ENCODE measurements at regions not wholly inside any gene's neighbourhood (a gene's known extent, or its start where the extent isn't known, plus 50 kb on each side); places are given as distances from the start of the nearest gene placed in this dataset.

DNA sequence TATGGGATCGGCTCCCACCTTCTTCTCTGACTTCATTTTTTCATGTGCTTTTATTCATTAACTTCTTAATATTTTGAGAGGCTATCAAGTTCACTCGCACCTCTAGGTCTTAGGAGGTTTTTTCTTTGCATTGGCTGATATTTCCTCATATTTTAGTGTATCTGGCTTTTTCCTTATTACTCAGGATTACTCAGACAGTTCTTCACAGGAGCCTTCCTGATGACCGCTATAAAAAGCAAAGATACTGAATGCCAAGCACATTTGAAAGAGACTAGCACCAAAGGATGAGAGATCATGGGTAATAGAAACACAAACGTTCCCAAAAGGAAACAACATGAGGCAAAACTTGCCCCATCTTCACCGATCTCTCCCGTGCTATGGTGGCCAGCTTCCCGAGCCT is 409.2 kb upstream of the KLF6 start:
- 88% methylated on average over 7 of the region's 7 CpGs for WGBS
- Histone ChIP-seq H3K36me3 (ENCODE audit: control insufficient read depth in 4 of 4, insufficient read depth in 3 of 4, low read depth in 1 of 4, low read length in 3 of 4) (no peaks in the 10 kb centered on the region), H3K27me3 (ENCODE audit: control insufficient read depth in 4 of 4, insufficient read depth in 4 of 4, low read length in 3 of 4) (peaks cover 0 to 6% (median 0%) of the 10 kb centered on the region in 4 donors), H3K9ac (ENCODE audit: low read depth in 1 of 2, low read length in 2 of 2) (no peak overlapping the region), H3K27ac (ENCODE audit: low read depth in 1 of 2, low read length in 2 of 2) (no peak overlapping the region), H3K4me1 (ENCODE audit: control insufficient read depth in 4 of 4, insufficient read depth in 4 of 4, low read length in 3 of 4) (no peaks in the 10 kb centered on the region), H3K4me3 (ENCODE audit: low read depth in 1 of 3, low read length in 3 of 3) (no peak overlapping the region), H3K9me3 (ENCODE audit: control insufficient read depth in 4 of 4, low read length in 3 of 4) (no peaks in the 10 kb centered on the region)
- no peak for DNase-seq (ENCODE audit: low spot score)
- TF ChIP-seq RAD21 (IDR thresholded peaks at IDR 0.05) (no peak), SP1 (IDR thresholded peaks at IDR 0.05) (no peak), RXRA (IDR thresholded peaks at IDR 0.05) (no peak), EGR1 (IDR thresholded peaks at IDR 0.05; ENCODE audit: low read depth in 2 of 2) (no peak), FOXA1 (IDR thresholded peaks at IDR 0.05) (no peak), HNF4G (IDR thresholded peaks at IDR 0.05) (no peak), NR2F2 (IDR thresholded peaks at IDR 0.05) (no peak), JUND (IDR thresholded peaks at IDR 0.05) (no peak), HNF4A (conservative IDR thresholded peaks at IDR 0.05) (no peak)
- TF ChIP-seq, protein P1, sequence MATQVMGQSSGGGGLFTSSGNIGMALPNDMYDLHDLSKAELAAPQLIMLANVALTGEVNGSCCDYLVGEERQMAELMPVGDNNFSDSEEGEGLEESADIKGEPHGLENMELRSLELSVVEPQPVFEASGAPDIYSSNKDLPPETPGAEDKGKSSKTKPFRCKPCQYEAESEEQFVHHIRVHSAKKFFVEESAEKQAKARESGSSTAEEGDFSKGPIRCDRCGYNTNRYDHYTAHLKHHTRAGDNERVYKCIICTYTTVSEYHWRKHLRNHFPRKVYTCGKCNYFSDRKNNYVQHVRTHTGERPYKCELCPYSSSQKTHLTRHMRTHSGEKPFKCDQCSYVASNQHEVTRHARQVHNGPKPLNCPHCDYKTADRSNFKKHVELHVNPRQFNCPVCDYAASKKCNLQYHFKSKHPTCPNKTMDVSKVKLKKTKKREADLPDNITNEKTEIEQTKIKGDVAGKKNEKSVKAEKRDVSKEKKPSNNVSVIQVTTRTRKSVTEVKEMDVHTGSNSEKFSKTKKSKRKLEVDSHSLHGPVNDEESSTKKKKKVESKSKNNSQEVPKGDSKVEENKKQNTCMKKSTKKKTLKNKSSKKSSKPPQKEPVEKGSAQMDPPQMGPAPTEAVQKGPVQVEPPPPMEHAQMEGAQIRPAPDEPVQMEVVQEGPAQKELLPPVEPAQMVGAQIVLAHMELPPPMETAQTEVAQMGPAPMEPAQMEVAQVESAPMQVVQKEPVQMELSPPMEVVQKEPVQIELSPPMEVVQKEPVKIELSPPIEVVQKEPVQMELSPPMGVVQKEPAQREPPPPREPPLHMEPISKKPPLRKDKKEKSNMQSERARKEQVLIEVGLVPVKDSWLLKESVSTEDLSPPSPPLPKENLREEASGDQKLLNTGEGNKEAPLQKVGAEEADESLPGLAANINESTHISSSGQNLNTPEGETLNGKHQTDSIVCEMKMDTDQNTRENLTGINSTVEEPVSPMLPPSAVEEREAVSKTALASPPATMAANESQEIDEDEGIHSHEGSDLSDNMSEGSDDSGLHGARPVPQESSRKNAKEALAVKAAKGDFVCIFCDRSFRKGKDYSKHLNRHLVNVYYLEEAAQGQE (IDR thresholded peaks at IDR 0.05) = no peak
- TF ChIP-seq, protein P2, sequence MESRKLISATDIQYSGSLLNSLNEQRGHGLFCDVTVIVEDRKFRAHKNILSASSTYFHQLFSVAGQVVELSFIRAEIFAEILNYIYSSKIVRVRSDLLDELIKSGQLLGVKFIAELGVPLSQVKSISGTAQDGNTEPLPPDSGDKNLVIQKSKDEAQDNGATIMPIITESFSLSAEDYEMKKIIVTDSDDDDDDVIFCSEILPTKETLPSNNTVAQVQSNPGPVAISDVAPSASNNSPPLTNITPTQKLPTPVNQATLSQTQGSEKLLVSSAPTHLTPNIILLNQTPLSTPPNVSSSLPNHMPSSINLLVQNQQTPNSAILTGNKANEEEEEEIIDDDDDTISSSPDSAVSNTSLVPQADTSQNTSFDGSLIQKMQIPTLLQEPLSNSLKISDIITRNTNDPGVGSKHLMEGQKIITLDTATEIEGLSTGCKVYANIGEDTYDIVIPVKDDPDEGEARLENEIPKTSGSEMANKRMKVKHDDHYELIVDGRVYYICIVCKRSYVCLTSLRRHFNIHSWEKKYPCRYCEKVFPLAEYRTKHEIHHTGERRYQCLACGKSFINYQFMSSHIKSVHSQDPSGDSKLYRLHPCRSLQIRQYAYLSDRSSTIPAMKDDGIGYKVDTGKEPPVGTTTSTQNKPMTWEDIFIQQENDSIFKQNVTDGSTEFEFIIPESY (IDR thresholded peaks at IDR 0.05) = no peak
- TF ChIP-seq, protein P3, sequence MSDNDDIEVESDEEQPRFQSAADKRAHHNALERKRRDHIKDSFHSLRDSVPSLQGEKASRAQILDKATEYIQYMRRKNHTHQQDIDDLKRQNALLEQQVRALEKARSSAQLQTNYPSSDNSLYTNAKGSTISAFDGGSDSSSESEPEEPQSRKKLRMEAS (IDR thresholded peaks at IDR 0.05) = no peak
- TF ChIP-seq, protein P4, sequence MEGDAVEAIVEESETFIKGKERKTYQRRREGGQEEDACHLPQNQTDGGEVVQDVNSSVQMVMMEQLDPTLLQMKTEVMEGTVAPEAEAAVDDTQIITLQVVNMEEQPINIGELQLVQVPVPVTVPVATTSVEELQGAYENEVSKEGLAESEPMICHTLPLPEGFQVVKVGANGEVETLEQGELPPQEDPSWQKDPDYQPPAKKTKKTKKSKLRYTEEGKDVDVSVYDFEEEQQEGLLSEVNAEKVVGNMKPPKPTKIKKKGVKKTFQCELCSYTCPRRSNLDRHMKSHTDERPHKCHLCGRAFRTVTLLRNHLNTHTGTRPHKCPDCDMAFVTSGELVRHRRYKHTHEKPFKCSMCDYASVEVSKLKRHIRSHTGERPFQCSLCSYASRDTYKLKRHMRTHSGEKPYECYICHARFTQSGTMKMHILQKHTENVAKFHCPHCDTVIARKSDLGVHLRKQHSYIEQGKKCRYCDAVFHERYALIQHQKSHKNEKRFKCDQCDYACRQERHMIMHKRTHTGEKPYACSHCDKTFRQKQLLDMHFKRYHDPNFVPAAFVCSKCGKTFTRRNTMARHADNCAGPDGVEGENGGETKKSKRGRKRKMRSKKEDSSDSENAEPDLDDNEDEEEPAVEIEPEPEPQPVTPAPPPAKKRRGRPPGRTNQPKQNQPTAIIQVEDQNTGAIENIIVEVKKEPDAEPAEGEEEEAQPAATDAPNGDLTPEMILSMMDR (IDR thresholded peaks at IDR 0.05; ENCODE audit: low read depth, low read length, missing input control) = no peak
- TF ChIP-seq, protein P5, sequence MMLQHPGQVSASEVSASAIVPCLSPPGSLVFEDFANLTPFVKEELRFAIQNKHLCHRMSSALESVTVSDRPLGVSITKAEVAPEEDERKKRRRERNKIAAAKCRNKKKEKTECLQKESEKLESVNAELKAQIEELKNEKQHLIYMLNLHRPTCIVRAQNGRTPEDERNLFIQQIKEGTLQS (IDR thresholded peaks at IDR 0.05) = no peak

DNA sequence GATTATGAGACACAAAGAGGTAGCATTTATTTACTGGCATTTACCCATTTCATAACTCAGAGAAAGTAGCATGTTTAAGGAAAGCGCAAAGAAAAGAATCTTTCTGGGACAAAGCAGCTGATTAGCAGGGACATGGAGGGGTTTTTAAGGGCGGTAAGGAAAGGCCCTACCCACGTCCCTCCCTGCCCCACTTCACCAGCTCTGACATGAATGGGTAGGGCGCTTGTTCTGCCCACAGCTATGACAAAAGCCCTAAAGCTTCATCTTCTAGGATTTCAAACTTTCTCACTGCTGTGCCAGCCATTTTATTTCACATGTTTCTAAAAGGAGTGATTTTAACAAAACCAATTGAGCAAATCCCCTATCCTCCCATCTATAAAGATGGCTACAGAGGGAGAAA is 406.9 kb upstream of the KLF6 start:
- Histone ChIP-seq H3K36me3 (ENCODE audit: control insufficient read depth in 4 of 4, insufficient read depth in 3 of 4, low read depth in 1 of 4, low read length in 3 of 4) (no peaks in the 10 kb centered on the region), H3K4me1 (ENCODE audit: control insufficient read depth in 4 of 4, insufficient read depth in 4 of 4, low read length in 3 of 4) (no peaks in the 10 kb centered on the region), H3K4me3 (ENCODE audit: low read depth in 1 of 3, low read length in 3 of 3) (no peak overlapping the region), H3K27me3 (ENCODE audit: control insufficient read depth in 4 of 4, insufficient read depth in 4 of 4, low read length in 3 of 4) (peaks cover 0 to 6% (median 0%) of the 10 kb centered on the region in 4 donors), H3K27ac (ENCODE audit: low read depth in 1 of 2, low read length in 2 of 2) (no peak overlapping the region), H3K9ac (ENCODE audit: low read depth in 1 of 2, low read length in 2 of 2) (no peak overlapping the region), H3K9me3 (ENCODE audit: control insufficient read depth in 4 of 4, low read length in 3 of 4) (no peaks in the 10 kb centered on the region)
- DNase-seq (ENCODE audit: low spot score) = no peak
- no peak for TF ChIP-seq RXRA (IDR thresholded peaks at IDR 0.05)
- TF ChIP-seq, protein P3 (IDR thresholded peaks at IDR 0.05) = no peak
- no peak for TF ChIP-seq HNF4A (conservative IDR thresholded peaks at IDR 0.05)
- no peak for TF ChIP-seq TAF1 (conservative IDR thresholded peaks at IDR 0.05)
- TF ChIP-seq JUND (IDR thresholded peaks at IDR 0.05) = no peak
- TF ChIP-seq GABPA (IDR thresholded peaks at IDR 0.05 in 1 of 2, conservative IDR thresholded peaks at IDR 0.05 in 1 of 2) = no peak
- no peak for TF ChIP-seq NR2F2 (IDR thresholded peaks at IDR 0.05)
- TF ChIP-seq, protein P1 (IDR thresholded peaks at IDR 0.05) = no peak
- TF ChIP-seq YY1 (IDR thresholded peaks at IDR 0.05) = no peak
- TF ChIP-seq EGR1 (IDR thresholded peaks at IDR 0.05; ENCODE audit: low read depth in 2 of 2) = no peak
- TF ChIP-seq RAD21 (IDR thresholded peaks at IDR 0.05) = no peak
- 95% methylated on average over 4 of the region's 4 CpGs for WGBS

Measured in liver (tissue), 8 donors.